HG03457 (cell line): ENCODE measurements at regions not wholly inside any gene's neighbourhood (a gene's known extent, or its start where the extent isn't known, plus 50 kb on each side); places are given as distances from the start of the nearest gene placed in this dataset.
"Not testable (repeated sequence)": the region's sequence is repeated elsewhere in the genome, so short reads cannot be mapped to it uniquely, and the experiment has no call there.

ENCODE experiments used
- ATAC-seq: cut with Tn5 transposase; IDR thresholded peaks from one replicate; pipeline ENCODE4 v1.9.1; 2021; ENCODE audit warnings: moderate number of reproducible peaks; ENCODE audit not compliant: unreplicated experiment

GRCh38 chr2:65625982-65626381 lies 193.6 kb upstream of the SPRED2 start:
- no peak for ATAC-seq

GRCh38 chr2:65622951-65623535 lies 190.6 kb upstream of the SPRED2 start:
- ATAC-seq: no peak

- ATAC-seq: no peak
Measured at GRCh38 chr2:65622499-65622898, 190.1 kb upstream of the SPRED2 start.

- ATAC-seq: no peak
Measured at GRCh38 chr2:65620524-65620923, 188.1 kb upstream of the SPRED2 start.

GRCh38 chr2:65620026-65620425 lies 187.6 kb upstream of the SPRED2 start:
- ATAC-seq: no peak

- no peak for ATAC-seq
Measured at GRCh38 chr2:65615602-65616001, 183.2 kb upstream of the SPRED2 start.

GRCh38 chr2:65613968-65614555 lies 181.7 kb upstream of the SPRED2 start:
- no peak for ATAC-seq

- ATAC-seq: no peak
Measured at GRCh38 chr2:65611488-65611887, 179.1 kb upstream of the SPRED2 start.

GRCh38 chr2:65608916-65609315 lies 176.5 kb upstream of the SPRED2 start:
- no peak for ATAC-seq

GRCh38 chr2:65608466-65608865 lies 176.1 kb upstream of the SPRED2 start:
- ATAC-seq: no peak

GRCh38 chr2:65607662-65608305 lies 175.4 kb upstream of the SPRED2 start:
- ATAC-seq: no peak

GRCh38 chr2:65605743-65606058 lies 173.3 kb upstream of the SPRED2 start:
- no peak for ATAC-seq

GRCh38 chr2:65605058-65605742 lies 172.8 kb upstream of the SPRED2 start:
- no peak for ATAC-seq

GRCh38 chr2:65604246-65604645 lies 171.8 kb upstream of the SPRED2 start:
- no peak for ATAC-seq

GRCh38 chr2:65602603-65603235 lies 170.3 kb upstream of the SPRED2 start:
- ATAC-seq: no peak

GRCh38 chr2:65600871-65601270 lies 168.5 kb upstream of the SPRED2 start:
- not testable (repeated sequence) for ATAC-seq

- ATAC-seq: not testable (repeated sequence)
Measured at GRCh38 chr2:65600351-65600750, 168.0 kb upstream of the SPRED2 start.

- no peak for ATAC-seq
Measured at GRCh38 chr2:65599693-65600092, 167.3 kb upstream of the SPRED2 start.

GRCh38 chr2:65598996-65599395 lies 166.6 kb upstream of the SPRED2 start:
- no peak for ATAC-seq

GRCh38 chr2:65598264-65598663 lies 165.9 kb upstream of the SPRED2 start:
- ATAC-seq: no peak

- ATAC-seq: no peak
Measured at GRCh38 chr2:65595630-65596029, 163.2 kb upstream of the SPRED2 start.

- ATAC-seq: no peak
Measured at GRCh38 chr2:65594150-65594549, 161.8 kb upstream of the SPRED2 start.
